HepG2 (cell line): ENCODE measurements at regions not wholly inside any gene's neighbourhood (a gene's known extent, or its start where the extent isn't known, plus 50 kb on each side); places are given as distances from the start of the nearest gene placed in this dataset.

Experiments
- EP300 ChIP-seq, 3 experiments: sonication (generic) in 1 of 3; formaldehyde crosslinking in 1 of 3; IDR thresholded peaks; 2 replicates each; pipeline versions ENCODE4 v1.5.1 to v1.6.1; 2011 to 2020; ENCODE audit warnings: low read depth in 2 of 3, low read length in 2 of 3, borderline replicate concordance in 1 of 3, improper control_type of control experiment in 1 of 3, mild to moderate bottlenecking in 1 of 3, missing genetic modification reagents in 1 of 3, moderate library complexity in 1 of 3
- FOSL1 ChIP-seq: sonication (generic); formaldehyde crosslinking; IDR thresholded peaks from 2 replicates; pipeline ENCODE4 v1.9.0; 2021; ENCODE audit warnings: missing genetic modification reagents, borderline replicate concordance
- FOXK1 ChIP-seq: sonication (generic); formaldehyde crosslinking; IDR thresholded peaks from 2 replicates; pipeline ENCODE4 v1.4.0; 2020; ENCODE audit warnings: low read depth, missing genetic modification reagents, borderline replicate concordance
- NFE2 ChIP-seq: sonication (generic); formaldehyde crosslinking; IDR thresholded peaks from 2 replicates; pipeline ENCODE4 v1.4.0; 2020; ENCODE audit warnings: missing genetic modification reagents
- TAF1 ChIP-seq: sonication (generic); formaldehyde crosslinking; IDR thresholded peaks from 2 replicates; pipeline ENCODE4 v1.4.0; 2020; ENCODE audit warnings: missing genetic modification reagents
- TF ChIP-seq, protein P1 (sequence below): IDR thresholded peaks from 2 replicates; pipeline ENCODE4 v1.6.1; 2016; ENCODE audit warnings: low read depth
- TF ChIP-seq, protein P2 (sequence below): sonication (generic); formaldehyde crosslinking; IDR thresholded peaks from 2 replicates; pipeline ENCODE4 v1.5.0; 2020; ENCODE audit warnings: mild to moderate bottlenecking, missing genetic modification reagents, moderate library complexity

DNA sequence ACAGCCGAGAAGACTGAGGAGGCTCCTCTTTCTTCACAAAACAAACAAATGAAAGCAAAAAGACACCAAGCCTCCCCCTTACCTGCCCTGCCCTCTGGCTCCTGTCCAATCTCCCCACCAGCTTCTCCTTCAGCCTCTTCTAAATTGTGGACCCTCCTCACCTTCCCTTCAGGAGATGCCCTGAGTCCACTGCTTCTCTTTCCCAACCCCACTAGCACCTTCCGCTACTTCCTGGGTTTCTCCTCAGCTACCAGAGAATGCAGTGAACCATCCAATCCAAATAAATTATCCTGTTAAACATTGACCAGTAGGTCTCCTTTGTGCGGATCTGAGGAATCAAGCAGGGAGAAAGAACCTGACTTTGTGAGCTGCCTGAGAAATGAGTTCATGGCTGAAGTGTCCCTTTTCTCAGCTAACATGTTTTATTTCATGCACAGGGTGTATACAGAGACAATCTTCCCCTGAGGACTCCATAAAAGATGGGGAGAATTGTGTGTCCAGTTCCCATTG is 63.2 kb upstream of the VPREB1 start:
- TF ChIP-seq, protein P1, sequence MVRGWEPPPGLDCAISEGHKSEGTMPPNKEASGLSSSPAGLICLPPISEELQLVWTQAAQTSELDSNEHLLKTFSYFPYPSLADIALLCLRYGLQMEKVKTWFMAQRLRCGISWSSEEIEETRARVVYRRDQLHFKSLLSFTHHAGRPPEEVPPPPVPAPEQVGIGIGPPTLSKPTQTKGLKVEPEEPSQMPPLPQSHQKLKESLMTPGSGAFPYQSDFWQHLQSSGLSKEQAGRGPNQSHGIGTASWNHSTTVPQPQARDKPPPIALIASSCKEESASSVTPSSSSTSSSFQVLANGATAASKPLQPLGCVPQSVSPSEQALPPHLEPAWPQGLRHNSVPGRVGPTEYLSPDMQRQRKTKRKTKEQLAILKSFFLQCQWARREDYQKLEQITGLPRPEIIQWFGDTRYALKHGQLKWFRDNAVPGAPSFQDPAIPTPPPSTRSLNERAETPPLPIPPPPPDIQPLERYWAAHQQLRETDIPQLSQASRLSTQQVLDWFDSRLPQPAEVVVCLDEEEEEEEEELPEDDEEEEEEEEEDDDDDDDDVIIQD = no peak
- TF ChIP-seq FOSL1 (CRISPR knock-in tag) (no peak), TAF1 (no peak), NFE2 (CRISPR knock-in tag) (no peak), EP300 (IDR thresholded peaks at IDR 0.05; ENCODE audit: low read depth in 2 of 2, low read length in 2 of 2) (no peak), EP300 (CRISPR knock-in tag; IDR thresholded peaks at IDR 0.05; ENCODE audit: borderline replicate concordance) (no peak), FOXK1 (CRISPR knock-in tag) (no peak)
- TF ChIP-seq, protein P2, sequence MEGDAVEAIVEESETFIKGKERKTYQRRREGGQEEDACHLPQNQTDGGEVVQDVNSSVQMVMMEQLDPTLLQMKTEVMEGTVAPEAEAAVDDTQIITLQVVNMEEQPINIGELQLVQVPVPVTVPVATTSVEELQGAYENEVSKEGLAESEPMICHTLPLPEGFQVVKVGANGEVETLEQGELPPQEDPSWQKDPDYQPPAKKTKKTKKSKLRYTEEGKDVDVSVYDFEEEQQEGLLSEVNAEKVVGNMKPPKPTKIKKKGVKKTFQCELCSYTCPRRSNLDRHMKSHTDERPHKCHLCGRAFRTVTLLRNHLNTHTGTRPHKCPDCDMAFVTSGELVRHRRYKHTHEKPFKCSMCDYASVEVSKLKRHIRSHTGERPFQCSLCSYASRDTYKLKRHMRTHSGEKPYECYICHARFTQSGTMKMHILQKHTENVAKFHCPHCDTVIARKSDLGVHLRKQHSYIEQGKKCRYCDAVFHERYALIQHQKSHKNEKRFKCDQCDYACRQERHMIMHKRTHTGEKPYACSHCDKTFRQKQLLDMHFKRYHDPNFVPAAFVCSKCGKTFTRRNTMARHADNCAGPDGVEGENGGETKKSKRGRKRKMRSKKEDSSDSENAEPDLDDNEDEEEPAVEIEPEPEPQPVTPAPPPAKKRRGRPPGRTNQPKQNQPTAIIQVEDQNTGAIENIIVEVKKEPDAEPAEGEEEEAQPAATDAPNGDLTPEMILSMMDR (CRISPR knock-in tag) = no peak
